ENCODE measurements at regions not wholly inside any gene's neighbourhood (a gene's known extent, or its start where the extent isn't known, plus 50 kb on each side); places are given as distances from the start of the nearest gene placed in this dataset.
"Not testable (repeated sequence)": the region's sequence is repeated elsewhere in the genome, so short reads cannot be mapped to it uniquely, and the experiment has no call there.

DNA sequence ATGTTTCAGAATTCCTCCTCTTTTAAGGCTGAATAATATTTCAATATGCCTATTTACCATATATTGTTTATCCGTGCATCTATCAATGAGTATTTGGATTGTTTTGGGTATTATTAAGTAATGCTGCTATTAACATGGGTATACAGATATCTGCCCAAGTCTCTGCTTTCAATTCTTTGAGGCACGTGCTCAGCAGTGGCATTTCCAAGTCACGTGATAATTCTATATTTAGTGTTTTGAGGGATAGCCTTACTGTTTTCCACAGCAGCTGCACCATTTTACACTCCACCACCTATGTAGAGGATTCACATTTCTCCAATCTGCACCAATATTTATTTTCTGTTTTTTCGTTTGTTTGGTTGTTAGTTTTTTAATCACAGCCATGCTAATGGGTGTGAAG lies 636.8 kb upstream of the ANKRD30A start:
- no peak for DNase-seq

DNA sequence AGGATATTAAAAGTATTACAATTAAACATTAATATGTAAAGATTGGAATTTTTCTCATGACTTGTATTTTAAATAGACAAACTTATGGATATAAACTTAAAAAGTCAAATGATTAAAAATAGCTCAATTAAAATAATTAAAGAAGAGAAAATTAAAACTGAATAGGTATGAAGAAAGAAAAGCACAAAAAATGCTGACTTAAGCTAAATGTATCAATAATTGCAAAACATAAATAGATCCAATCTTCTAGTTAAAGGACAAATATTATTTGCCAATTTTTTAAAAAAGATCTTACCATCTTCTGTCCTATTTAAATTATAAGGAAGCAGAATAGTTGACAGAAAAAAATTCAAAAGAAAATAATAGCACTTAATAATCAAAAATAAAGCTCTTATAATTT lies 646.3 kb upstream of the ANKRD30A start:
- no peak for DNase-seq

DNA sequence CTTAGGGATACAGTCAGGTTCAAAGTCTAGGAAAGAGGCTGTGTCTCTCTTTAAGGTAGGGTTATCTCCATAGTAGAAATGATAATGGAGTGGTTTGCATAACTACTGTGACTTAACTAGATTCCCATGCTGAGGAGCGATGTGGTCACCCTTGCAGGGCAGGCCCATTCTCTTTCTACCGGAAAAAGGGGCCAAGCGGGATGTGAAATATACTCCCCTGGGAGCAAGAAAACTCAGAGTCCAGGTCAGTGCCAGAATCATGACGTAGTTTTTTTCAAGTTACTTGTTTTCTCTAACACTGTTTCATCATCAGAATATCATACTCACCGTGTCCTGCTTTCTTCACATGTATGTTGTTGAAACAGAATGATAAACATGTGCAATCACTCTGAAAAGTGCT lies 649.0 kb upstream of the ANKRD30A start:
- DNase-seq: no peak

DNA sequence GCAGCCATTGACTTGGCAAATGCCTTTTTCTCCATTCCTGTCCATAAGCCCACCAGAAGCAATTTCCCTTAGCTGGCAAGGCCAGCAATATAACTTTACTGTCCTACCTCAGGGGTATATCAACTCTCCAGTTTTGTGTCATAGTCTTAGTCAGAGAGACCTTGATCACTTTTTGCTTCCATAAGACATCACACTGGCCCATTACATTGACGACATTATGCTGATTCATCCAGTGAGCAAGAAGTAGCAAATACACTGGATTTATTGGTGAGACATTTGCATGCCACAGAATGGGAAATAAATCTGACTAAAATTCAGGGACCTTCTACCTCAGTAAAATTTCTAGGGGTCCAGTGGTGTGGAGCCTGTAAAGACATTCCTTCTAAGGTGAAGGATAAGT lies 649.7 kb upstream of the ANKRD30A start:
- no peak for DNase-seq

DNA sequence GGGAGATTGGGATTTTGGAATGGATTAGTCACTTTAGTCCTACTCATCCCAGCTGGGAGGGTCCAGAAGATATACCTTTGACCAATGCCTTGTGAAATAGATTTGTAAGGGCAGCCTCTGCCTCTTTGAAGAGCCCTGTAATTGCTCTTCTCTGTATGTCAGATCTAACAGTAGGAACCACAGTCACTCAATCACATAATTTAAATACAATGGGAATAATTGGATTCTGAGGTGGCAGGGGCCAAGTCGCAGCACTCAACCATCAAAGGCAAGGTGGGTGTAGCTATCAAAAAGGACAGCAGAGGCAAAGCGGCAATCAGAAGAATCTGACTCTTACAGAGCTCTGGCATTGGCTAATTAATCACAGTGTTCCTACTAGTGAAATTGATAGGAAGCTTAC lies 650.9 kb upstream of the ANKRD30A start:
- no peak for DNase-seq

DNA sequence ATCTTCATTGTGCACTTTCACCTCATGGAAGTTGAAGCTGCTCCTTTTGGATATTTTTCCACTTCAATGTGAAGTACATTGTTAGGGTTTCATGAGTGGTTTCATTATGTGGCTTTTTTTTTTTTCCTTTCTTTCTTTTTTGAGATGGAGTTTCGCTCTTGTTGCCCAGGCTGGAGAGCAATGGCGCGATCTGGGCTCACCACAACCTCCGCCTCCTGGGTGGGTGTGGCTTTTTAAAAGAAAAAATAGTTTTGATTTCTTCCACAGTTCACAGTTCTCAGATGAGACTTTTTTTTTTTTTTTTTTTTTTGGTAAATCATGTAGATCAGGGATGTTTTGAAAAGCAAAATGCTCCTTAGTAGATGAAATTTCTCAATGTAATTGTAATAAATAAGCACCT lies 652.3 kb upstream of the ANKRD30A start:
- DNase-seq: no peak

DNA sequence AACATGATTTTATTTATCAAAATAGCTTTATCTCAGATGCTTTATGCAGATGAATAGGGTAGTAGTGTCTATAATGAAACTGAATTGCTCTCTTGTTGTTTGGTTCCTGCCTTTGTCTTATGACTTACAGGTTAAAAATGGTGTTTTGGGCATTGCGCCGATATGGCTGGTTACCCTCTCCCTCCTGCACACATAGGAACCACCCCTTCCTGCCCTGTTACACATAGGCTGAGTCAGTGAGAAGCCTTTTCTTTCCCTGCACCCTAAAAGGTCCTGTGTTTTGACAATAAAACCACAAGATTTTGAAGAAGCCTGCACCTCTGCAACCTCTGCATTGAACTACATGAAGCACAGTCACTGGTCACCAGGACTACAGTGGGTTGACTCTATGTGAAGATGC lies 655.8 kb upstream of the ANKRD30A start:
- no peak for DNase-seq

DNA sequence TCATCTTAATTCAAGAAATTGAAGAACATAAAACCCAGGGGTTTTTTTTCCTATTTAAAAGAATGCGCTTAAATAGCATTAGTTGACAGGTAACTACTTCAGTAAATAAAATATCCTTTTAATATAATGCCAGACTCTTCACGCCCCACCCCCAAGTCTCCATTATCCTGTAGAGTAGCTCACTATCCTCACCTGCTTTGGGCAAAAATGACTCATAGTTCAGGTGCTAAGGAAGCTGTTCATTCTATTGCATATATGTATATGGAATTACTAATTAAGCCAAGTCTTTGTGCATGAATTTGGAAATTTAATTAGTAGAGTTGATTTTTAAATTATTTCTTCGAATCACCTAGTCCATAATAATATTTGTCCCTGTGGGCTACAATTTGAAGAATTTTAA lies 656.8 kb upstream of the ANKRD30A start:
- DNase-seq: no peak

DNA sequence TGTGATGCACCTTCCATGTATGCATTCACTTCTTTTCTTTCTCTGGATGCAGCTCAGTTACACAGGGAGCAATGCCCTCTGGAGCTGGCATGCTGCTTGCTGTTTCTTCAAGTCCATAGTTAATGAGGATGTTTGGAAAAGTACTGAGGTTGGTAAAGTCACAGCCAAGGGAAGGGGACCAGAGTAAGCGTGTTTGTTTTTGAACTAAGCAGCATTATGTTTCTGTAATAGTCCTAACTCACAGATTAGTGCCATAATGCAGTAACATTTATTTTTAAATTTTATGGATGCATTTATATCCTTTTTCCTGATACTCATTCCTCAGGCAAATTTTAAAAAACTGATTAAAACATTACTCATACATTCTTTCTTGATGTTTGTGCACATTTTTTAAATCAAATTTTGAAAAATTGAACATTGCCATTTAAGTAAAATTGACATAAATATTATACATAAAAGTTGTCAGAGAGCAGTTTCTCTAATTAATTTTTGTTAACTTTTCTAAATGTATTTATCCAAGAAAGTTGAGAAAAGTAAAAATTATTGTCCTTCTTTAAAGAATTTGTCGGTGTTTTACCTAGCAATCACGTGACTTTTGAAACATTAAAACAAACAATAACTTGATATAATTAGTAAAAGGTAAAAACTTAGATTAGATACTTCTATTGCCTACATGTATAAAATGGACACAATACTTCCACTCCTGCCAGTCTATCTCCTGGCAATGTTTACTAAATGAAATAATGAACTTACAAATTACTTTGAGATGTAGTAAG lies 659.6 kb upstream of the ANKRD30A start:
- no peak for DNase-seq

DNA sequence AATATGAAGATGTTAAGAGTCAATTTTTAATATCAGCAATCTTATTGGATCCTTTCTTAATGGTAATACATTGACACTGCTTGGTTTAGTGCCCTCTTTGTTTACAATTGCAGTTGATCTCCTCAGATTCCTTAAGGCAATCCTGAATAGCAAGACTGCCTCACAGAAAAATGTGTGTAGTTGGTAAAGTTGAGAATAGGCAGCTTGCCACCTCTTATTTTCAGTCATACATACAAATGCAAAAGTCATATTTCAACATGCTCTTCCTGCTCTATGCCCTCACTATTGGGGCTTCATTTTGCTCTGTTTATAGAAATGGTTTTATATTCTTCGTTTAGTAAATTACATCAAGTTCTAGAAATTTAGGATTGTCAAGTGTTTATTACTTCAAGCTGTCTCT lies 661.1 kb upstream of the ANKRD30A start:
- DNase-seq: no peak

DNA sequence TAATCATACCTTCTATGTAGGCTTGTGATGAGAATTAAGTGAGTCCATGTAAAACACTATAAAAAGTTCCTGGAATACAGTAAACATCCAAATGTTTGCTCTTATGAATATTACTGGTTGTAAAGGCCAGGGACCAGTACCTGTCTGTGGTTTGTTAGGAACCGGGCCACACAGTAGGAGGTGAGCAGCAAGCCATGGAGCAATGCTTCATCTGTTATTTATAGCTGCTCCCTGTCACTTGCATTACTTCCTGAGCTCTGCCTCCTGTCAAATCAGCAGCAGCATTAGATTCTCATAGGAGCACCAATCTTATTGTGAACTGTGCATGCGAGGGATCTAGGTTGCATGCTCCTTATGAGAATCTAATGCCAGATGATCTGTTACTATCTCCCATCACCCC lies 662.0 kb upstream of the ANKRD30A start:
- DNase-seq: no peak

DNA sequence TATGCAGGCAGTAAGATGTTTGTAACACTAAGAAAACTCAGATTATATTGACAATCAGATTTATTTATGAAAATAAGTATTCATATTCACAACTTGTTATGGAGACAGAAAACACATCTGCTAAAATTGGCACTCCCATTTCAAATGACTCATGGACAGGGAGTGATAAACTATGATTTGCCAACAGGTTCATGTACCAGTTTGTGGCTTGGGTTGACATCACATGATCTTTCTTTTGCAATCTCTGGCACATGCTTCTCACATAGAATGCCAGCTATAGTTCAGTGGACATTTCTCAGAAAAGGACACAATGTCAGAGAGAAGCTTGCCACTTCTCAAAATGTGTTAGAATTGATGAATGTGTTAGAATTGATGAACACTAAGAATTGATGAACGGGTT lies 663.2 kb upstream of the ANKRD30A start:
- no peak for DNase-seq

DNA sequence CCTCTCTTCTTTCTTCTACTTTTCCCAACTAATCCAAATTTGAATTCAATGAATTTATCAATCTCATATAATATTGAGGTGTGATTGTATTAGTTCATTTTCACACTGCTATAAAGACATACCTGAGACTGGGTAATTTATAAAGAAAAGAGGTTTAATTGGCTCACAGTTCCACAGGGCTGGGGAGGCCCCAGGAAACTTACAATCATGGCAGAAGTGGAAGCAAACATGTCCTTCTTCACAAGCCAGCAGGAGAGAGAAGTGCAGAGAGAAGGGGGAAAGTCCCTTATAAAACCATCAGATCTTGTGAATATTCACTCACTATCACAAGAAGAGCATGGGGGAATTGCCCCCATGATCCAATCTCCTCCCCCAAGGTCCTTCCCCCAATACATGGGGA lies 667.0 kb upstream of the ANKRD30A start:
- DNase-seq: not testable (repeated sequence)

DNA sequence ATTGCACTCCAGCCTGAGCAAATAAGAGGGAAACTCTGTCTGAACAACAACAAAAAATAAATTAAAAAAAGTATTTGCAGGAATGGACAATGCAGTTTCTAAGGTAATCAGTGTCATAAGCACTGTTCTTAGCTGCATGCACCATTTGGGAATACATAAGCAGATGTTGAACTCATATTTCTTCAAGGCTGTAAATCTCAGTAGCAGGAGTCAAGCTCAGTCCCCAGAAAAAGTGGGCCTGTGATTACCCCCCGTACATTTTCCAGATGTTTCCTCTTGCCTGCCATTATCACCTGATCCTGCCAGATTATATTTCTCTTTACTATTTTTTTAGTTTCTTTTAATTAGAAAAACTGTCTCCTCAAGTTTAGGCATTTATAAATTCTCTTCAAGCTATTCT lies 667.6 kb upstream of the ANKRD30A start:
- DNase-seq: no peak

DNA sequence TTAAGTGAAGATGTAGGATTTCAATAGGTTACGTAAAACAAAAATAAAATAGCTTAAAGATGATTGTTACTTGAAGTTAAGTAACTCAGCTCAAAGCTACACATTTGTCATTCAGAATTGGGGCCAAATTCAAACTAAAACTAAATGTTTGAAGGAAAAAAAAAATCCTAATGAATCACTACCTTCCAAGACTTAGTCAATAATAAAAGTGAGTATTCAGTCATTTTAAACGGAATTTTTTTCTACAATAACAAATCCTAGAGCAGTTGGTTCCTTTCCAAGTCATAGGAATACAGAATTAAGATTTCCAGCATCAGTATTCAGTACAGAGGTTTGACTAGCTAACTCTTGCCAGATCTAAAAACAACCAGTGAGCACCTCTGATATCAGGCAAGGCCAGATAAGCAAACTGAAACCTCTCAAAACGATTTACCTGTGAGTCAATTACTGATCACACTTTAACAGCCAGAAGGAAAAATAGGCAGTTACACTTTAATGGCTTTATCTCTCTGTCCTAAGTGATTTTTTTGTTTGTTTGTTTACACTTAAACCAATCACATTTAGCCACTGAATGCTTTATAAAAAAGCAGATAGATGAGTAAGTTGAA lies 669.8 kb upstream of the ANKRD30A start:
- DNase-seq: no peak

DNA sequence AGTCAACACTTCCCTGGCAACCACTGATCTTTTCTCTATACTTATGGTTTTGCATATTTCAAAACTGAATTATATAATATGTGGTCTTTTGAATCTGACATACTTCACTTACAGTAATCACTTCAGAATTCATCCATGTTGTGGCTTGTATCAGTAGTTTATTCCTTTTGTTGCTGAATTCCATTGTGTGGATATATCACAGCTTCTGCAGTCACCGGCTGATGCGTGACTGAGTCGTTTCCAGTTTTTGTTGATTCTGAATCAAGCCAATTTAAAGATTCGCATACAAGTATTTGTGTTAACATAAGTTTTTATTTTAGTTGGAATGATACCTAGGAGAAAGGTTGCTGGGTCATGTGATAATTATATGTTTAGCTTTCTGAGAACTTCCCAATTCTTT lies 672.5 kb upstream of the ANKRD30A start:
- DNase-seq: no peak

DNA sequence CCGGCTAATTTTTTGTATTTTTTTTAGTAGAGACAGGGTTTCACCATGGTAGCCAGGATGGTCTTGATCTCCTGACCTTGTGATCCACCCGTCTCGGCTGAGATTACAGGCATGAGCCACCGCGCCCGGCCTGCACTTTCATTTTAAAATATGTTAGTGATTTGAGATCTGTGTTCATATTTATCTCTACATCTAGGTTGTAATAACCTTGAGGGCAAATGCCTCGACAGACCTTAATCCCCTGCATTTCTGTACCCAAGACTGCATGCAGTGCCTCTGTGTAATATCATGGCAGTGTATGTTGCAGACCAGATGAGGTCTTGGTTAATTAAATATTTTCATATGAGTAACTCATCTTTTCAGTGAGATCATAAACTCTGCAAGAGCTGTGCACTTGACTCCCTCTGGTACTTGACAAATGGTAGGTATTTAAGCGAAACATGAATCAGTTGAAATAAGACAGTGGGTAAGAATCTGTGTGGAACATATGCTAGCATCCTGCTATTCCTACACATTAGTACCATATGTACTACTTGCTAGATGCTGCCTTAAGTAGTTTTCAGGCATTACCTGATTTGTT lies 673.9 kb upstream of the ANKRD30A start:
- no peak for DNase-seq

DNA sequence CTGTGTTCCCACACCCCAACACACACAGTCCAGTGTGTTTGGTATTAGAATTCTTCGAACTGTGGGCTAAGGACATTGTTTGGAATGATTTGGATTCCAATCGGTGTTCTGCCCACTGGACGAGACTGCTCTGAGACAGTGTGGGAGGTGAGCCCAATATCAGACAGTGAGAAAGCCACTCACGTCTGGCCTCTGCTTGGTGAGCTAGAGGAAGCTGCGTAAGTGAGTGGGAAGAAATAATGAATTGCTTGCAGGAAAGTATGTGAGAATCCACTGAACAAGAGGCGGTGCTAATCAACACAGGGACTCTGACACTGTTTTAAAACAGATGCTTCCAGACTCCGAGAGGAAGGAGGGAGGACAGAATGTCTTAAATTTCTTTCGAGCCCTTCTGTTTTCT lies 675.0 kb upstream of the ANKRD30A start:
- DNase-seq: no peak

DNA sequence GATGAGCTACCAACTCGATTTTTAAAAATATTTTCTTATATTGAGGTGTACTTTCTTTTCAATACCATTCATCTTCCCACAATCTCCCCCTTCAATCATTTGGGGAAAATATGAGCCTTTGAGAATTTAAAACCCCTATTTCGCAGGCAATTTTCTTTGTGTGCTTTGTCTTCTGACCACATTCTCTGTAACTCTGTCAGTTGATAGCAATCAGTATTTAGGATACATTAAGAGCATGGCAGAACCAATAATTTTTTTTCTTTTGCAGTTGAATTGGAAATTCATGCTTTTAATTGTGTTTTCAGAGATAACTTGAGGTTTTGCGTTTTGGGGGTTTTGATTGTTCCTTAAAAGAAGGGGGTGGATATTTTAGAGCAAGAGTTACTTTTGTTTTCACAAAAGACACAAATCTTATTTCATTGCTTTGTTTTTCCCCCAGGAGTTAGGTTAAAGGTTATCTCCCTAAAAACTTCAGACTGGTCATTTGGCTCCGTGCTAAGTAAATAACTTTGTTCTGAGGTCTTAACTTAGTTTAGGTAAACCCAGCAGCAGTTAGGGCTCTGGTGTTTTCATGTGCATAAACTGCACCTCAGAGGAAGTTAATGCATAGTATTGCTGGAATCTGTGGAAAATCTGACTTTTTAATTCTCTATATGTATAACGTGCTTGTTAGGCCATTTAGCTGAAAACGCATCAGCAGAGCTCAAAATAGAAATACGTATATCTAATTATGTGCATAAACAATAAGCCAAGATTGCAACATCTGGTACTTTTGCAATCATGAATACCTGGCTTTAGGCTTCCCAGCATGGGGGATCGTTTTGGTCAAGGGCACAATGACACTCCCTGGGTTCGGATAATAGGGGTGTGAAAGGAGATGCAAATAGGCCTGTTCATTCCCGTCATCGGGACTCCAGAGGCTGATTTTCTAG lies 676.4 kb upstream of the ANKRD30A start:
- DNase-seq: no peak

DNA sequence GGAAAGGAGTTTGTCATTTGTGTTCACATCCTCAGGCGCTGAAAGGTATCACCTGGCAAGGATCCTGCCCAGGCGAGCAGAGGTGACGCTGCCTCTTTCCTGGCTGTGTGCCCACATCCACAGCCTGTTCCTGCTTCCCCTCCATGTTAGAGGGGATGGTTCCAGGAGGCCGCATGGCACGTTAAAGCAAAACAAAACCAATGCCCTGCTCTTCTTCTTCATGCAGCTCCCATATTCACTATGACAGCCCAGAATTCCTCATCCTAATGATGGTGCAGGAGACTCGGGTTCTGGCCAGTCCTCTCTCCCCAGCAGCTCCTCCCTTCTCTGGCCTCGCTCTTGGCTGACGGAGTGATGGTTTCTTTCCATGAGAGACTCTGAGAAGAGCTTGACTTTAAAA lies 678.5 kb upstream of the ANKRD30A start:
- DNase-seq: no peak

DNA sequence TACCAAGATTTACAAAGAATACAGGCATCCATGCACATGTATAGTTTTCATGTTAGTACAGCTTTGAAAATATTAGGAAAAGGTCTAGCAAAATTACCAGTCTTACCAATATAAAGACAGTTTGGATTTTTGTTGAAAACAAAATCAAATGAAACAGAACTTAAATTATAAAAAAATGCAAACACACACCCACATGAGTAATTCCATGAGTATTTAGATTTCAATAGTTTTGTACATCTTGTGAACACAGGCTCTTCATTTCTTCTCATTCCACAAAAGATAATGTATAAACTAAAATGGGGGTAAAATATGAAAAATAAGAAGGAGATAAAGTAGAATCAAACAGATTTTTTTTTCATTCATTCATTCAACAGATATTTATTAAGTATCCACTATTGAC lies 682.2 kb upstream of the ANKRD30A start:
- DNase-seq: no peak

DNA sequence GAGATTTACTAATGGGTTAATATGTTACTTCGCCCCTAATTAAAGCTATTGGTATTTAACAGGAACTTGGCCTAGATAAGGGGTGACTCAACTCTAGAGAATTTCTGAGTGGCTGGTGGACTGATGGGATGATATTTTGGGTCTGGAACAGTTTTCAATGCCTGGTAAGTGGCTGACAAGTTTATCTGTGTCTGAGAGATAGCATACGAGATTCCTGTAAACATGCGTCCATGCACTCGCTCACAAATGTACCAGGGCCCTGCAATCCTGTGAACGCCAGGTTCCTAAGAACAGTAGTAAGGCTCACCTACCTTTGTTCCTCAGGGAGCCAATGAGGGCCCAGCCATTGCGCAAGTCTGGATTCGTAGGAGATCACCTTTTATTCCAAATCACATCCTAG lies 683.8 kb upstream of the ANKRD30A start:
- no peak for DNase-seq

DNA sequence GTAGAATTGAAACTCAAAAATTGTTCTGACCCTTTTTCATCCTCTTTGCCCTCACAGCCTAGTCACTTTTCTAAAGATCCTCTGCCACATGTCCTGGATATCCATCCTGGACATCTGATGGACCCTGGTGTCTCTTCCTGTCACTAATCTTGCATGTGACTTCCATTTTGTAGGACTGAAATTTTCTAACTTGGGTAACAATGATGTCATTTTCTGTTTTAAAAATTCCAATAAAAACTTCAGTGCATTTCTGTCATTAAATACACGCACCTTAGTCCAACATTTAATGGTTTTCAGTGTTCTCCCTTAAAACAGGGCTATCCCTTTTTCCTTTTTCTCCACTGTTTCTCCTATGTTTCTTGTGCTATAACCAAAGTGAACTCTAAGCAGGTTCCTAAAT lies 684.9 kb upstream of the ANKRD30A start:
- no peak for DNase-seq

DNA sequence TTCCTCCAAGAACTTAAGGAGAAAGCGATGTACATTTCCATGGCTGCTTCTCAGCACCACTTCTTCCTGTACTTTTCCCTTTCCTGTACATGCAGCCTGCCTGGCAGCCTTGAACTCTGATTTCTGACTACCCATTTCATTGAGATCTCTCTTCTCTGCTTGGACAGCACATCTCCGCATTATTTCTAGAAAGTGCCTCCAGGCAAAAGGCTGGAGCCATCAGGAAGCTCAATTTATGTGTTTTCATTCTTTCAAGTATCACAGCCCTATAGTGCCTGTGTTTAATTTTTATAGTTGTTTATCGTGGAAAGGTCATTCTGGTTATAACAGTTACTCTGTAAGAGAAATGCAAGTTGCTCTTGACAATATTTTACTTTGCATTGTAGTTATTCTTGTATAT lies 688.0 kb upstream of the ANKRD30A start:
- no peak for DNase-seq
